B cell (primary cell): ENCODE measurements at regions not wholly inside any gene's neighbourhood (a gene's known extent, or its start where the extent isn't known, plus 50 kb on each side); places are given as distances from the start of the nearest gene placed in this dataset.

Source experiments
- EZH2 ChIP-seq: IDR thresholded peaks from 2 replicates; pipeline ENCODE4 v1.6.1; 2012; ENCODE audit warnings: borderline replicate concordance, low read depth, mild to moderate bottlenecking, moderate library complexity, low read length; ENCODE audit not compliant: insufficient read depth, poor library complexity, severe bottlenecking
- TF ChIP-seq, protein P1 (sequence below): fragments of 200-600 bp; IDR thresholded peaks from one replicate; pipeline ENCODE4 v1.8.0; 2022; ENCODE audit warnings: antibody characterized with exemption, mild to moderate bottlenecking

- TF ChIP-seq, protein P1, sequence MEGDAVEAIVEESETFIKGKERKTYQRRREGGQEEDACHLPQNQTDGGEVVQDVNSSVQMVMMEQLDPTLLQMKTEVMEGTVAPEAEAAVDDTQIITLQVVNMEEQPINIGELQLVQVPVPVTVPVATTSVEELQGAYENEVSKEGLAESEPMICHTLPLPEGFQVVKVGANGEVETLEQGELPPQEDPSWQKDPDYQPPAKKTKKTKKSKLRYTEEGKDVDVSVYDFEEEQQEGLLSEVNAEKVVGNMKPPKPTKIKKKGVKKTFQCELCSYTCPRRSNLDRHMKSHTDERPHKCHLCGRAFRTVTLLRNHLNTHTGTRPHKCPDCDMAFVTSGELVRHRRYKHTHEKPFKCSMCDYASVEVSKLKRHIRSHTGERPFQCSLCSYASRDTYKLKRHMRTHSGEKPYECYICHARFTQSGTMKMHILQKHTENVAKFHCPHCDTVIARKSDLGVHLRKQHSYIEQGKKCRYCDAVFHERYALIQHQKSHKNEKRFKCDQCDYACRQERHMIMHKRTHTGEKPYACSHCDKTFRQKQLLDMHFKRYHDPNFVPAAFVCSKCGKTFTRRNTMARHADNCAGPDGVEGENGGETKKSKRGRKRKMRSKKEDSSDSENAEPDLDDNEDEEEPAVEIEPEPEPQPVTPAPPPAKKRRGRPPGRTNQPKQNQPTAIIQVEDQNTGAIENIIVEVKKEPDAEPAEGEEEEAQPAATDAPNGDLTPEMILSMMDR: no peak
- no peak for TF ChIP-seq EZH2
These were observed 95.4 kb downstream of the CCER1 start for GRCh38 chr12:90859591-90859990.
